ENCODE measurements at regions not wholly inside any gene's neighbourhood (a gene's known extent, or its start where the extent isn't known, plus 50 kb on each side); places are given as distances from the start of the nearest gene placed in this dataset.

DNA sequence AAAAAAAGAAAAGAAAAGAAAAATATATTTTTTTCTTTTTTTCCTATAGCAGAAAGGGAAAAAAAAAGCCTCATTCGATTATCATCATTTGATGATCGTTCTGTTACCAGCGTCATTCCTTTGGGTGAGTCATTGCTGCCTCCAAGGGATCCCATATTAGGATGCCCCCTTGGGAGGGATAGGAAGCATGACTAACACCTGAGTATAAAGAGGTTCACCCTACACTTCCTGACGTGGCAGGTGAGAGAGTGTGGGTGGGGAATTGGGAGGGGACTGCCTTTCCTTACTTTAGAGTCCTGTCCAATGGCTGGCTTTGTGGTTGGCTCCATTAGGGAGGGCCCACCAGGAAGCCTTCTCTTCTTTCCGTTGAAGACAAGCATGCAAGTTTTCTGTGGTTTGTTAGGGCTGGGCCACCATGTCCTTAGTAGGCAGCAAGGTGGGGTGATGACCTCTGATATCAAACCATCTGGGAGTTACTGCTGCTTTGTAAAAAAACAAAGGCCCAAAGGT, 56.1 kb upstream of the FUT8 start:
- H3K27me3 Mint-ChIP-seq: no peaks in the 10 kb centered on the region
- Histone ChIP-seq H3K9me3 (no peaks in the 10 kb centered on the region), H3K36me3 (ENCODE audit: control insufficient read depth in 2 of 2, extremely low read depth in 1 of 2, insufficient read depth in 1 of 2, low read length in 1 of 2) (no peaks in the 10 kb centered on the region), H3K4me1 (ENCODE audit: control insufficient read depth in 1 of 2, extremely low read depth in 1 of 2, insufficient read depth in 2 of 2, low read length in 2 of 2) (peaks cover 7 to 8% of the 10 kb centered on the region in 2 experiments), H3K27ac (ENCODE audit: low read length) (no peak overlapping the region), H3K4me3 (ENCODE audit: control insufficient read depth in 1 of 2, extremely low read depth in 1 of 2, low read length in 1 of 2) (no peak overlapping the region), H3K27me3 (replicated peaks in 1 of 2; ENCODE audit: control insufficient read depth in 2 of 2, extremely low read depth in 1 of 2, insufficient read depth in 2 of 2, low read length in 1 of 2) (no peaks in the 10 kb centered on the region)
- H3K36me3 Mint-ChIP-seq: peaks cover 4% of the 10 kb centered on the region
- ChIA-PET POLR2A (interaction anchor here in 1 of 2 donors (0.6 to 0.7 kb wide), 3 partner anchors 55 to 74 kb away, joined by 3 to 4 read pairs (median 3); no protein-coding TSS in a partner anchor), CTCF (no interaction called here)
- peaks cover 14 to 32% (median 17%) of the 10 kb centered on the region in 3 donors for H3K4me1 Mint-ChIP-seq
- 14% methylated on average over 1 of the region's 5 CpGs for WGBS (ENCODE audit: insufficient coverage)
- H3K27ac Mint-ChIP-seq: peak overlapping the region; percentile 57 to 61
- ATAC-seq (replicated peaks in 1 of 4) (peak in 3 of 4 experiments; percentile 40 to 62 (median 53)), DNase-seq (peak in 2 of 35 experiments; percentile 1 to 4)
- H3K4me3 Mint-ChIP-seq: no peak overlapping the region
- H3K9me3 Mint-ChIP-seq: no peaks in the 10 kb centered on the region

DNA sequence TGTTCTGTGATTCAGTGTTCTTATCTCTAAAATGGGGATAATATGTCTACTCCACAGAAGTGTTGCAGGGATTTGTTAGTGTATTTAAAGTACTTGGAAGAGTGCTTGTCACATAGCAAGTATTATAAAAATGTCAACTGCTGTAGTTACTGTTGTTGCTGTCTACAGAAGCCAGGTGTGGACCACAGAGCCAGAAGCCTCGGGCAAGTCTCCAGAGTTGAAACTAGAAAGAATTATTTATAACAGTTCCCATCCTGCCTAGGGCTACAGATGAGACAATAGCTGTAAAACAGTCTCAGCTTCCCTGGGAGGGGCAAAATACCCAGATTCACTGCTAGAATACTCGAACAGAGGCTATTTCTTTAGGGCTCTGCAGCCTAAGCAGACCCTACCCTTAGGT, 55.4 kb upstream of the FUT8 start:
- CTCF ChIA-PET: no interaction called here
- Mint-ChIP-seq H3K27me3 (no peaks in the 10 kb centered on the region), H3K4me1 (peaks cover 14 to 31% (median 17%) of the 10 kb centered on the region in 3 donors), H3K36me3 (peaks cover 4% of the 10 kb centered on the region), H3K4me3 (no peak overlapping the region), H3K27ac (peak overlapping the region; percentile 57 to 61), H3K9me3 (no peaks in the 10 kb centered on the region)
- POLR2A ChIA-PET: interaction anchor here in 1 of 2 donors (0.6 to 0.7 kb wide), 2 partner anchors 59 to 75 kb away, joined by 3 read pairs; no protein-coding TSS in a partner anchor
- no peaks in the 10 kb centered on the region for H3K36me3 ChIP-seq (ENCODE audit: control insufficient read depth in 2 of 2, extremely low read depth in 1 of 2, insufficient read depth in 1 of 2, low read length in 1 of 2)
- H3K27me3 ChIP-seq (replicated peaks in 1 of 2; ENCODE audit: control insufficient read depth in 2 of 2, extremely low read depth in 1 of 2, insufficient read depth in 2 of 2, low read length in 1 of 2): no peaks in the 10 kb centered on the region
- peaks cover 7 to 8% of the 10 kb centered on the region in 2 experiments for H3K4me1 ChIP-seq (ENCODE audit: control insufficient read depth in 1 of 2, extremely low read depth in 1 of 2, insufficient read depth in 2 of 2, low read length in 2 of 2)
- H3K9me3 ChIP-seq: no peaks in the 10 kb centered on the region
- H3K4me3 ChIP-seq (ENCODE audit: control insufficient read depth in 1 of 2, extremely low read depth in 1 of 2, low read length in 1 of 2): no peak overlapping the region
- no peak for ATAC-seq (replicated peaks in 1 of 4)
- no peak for DNase-seq
- no CpG with 5 or more reads among the region's 2 CpGs for WGBS (ENCODE audit: insufficient coverage)
- H3K27ac ChIP-seq (ENCODE audit: low read length): no peak overlapping the region

DNA sequence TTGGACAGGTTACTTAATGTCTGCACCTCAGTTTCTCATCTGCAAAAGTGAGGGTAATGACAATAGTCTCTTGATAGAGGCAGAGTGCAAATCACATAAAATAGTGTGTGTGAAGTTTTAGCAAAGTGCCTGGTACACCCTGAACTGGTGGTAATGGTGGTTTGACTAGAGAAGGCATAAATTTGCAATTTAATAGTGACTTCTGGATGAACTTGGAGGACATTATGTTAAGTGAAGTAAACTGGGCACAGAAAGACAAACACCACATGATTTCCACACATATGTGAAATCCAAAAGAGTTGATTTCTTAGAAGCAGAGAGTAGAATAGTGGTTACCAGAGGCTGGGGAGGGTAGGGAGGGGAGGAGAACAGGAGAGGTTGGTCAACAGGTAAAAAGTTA, 54.8 kb upstream of the FUT8 start:
- POLR2A ChIA-PET: no interaction called here
- no peaks in the 10 kb centered on the region for H3K9me3 ChIP-seq
- ATAC-seq (replicated peaks in 1 of 4): no peak
- Mint-ChIP-seq H3K27ac (no peak overlapping the region), H3K27me3 (no peaks in the 10 kb centered on the region), H3K36me3 (peaks cover 4% of the 10 kb centered on the region), H3K4me3 (no peak overlapping the region), H3K9me3 (no peaks in the 10 kb centered on the region), H3K4me1 (peaks cover 14 to 31% (median 17%) of the 10 kb centered on the region in 3 donors)
- H3K27ac ChIP-seq (ENCODE audit: low read length): no peak overlapping the region
- H3K36me3 ChIP-seq (ENCODE audit: control insufficient read depth in 2 of 2, extremely low read depth in 1 of 2, insufficient read depth in 1 of 2, low read length in 1 of 2): no peaks in the 10 kb centered on the region
- DNase-seq: no peak
- no peak overlapping the region for H3K4me3 ChIP-seq (ENCODE audit: control insufficient read depth in 1 of 2, extremely low read depth in 1 of 2, low read length in 1 of 2)
- CTCF ChIA-PET: no interaction called here
- H3K27me3 ChIP-seq (replicated peaks in 1 of 2; ENCODE audit: control insufficient read depth in 2 of 2, extremely low read depth in 1 of 2, insufficient read depth in 2 of 2, low read length in 1 of 2): no peaks in the 10 kb centered on the region
- H3K4me1 ChIP-seq (ENCODE audit: control insufficient read depth in 1 of 2, extremely low read depth in 1 of 2, insufficient read depth in 2 of 2, low read length in 2 of 2): peaks cover 7 to 8% of the 10 kb centered on the region in 2 experiments

DNA sequence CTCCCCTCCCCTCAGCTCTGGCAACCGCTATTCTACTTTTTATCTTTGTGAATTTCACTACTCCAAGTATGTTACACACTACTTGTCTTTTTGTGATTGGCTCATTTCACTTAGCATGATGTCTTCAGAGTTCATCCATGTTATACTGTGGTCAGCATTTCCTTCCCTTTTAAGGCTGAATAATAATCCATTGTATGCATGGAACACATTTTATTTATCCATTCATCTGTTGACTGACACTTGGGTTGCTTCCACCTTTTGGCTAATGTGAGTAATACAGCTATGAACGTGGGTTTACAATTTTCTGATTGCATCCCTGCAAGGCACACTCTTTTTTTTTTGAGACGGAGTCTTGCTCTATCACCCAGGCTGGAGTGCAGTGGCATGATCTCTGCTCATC, 53.0 kb upstream of the FUT8 start:
- Histone ChIP-seq H3K27me3 (replicated peaks in 1 of 2; ENCODE audit: control insufficient read depth in 2 of 2, extremely low read depth in 1 of 2, insufficient read depth in 2 of 2, low read length in 1 of 2) (no peaks in the 10 kb centered on the region), H3K4me3 (ENCODE audit: control insufficient read depth in 1 of 2, extremely low read depth in 1 of 2, low read length in 1 of 2) (no peak overlapping the region), H3K4me1 (ENCODE audit: control insufficient read depth in 1 of 2, extremely low read depth in 1 of 2, insufficient read depth in 2 of 2, low read length in 2 of 2) (peaks cover 7 to 8% of the 10 kb centered on the region in 2 experiments), H3K9me3 (no peaks in the 10 kb centered on the region), H3K36me3 (ENCODE audit: control insufficient read depth in 2 of 2, extremely low read depth in 1 of 2, insufficient read depth in 1 of 2, low read length in 1 of 2) (no peaks in the 10 kb centered on the region), H3K27ac (ENCODE audit: low read length) (no peak overlapping the region)
- ChIA-PET POLR2A (no interaction called here), CTCF (interaction anchor here (0.5 to 0.7 kb wide), 2 partner anchors 136 to 187 kb away, joined by 3 to 9 read pairs; no protein-coding TSS in a partner anchor)
- H3K36me3 Mint-ChIP-seq: peaks cover 4% of the 10 kb centered on the region
- WGBS (ENCODE audit: insufficient coverage): 75% methylated on average over 2 of the region's 3 CpGs
- DNase-seq (no peak), ATAC-seq (replicated peaks in 1 of 4) (no peak)
- H3K27me3 Mint-ChIP-seq: no peaks in the 10 kb centered on the region
- no peaks in the 10 kb centered on the region for H3K9me3 Mint-ChIP-seq
- no peak overlapping the region for H3K4me3 Mint-ChIP-seq
- H3K4me1 Mint-ChIP-seq: peaks cover 14 to 27% (median 17%) of the 10 kb centered on the region in 3 donors
- no peak overlapping the region for H3K27ac Mint-ChIP-seq

DNA sequence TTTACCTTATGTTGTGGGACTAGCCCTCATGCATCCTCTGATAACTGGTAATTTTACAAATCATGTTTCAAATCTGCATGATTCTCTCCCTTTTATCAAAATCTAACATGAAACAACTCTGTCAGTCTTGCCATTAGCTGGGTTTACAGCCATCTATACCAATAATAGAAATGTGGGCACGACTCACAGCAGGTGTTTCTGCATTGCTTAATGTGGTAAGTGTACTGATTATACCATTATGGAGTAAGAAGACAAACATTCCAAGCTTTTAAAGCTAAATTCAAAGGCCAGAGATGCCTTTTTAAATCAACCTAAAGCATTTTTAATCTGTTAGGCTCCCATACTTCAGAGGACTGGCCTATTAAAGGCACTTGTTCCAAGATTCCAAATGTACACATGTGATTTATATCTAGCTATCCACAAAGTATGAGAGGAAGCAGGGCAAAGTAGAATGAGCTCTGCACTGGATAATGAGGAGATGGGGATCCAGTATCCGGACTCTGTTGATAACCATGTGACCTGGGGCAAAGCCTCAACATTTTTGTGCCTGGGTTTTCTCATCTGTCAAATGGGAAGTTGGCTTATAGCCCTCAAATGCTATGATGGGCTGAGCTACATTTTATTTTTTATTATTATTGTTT, 52.3 kb upstream of the FUT8 start:
- DNase-seq (no peak), ATAC-seq (replicated peaks in 1 of 4) (no peak)
- Mint-ChIP-seq H3K4me3 (no peak overlapping the region), H3K27me3 (no peaks in the 10 kb centered on the region), H3K27ac (no peak overlapping the region), H3K4me1 (peaks cover 14 to 27% (median 16%) of the 10 kb centered on the region in 3 donors), H3K9me3 (no peaks in the 10 kb centered on the region), H3K36me3 (peaks cover 4% of the 10 kb centered on the region)
- H3K27me3 ChIP-seq (replicated peaks in 1 of 2; ENCODE audit: control insufficient read depth in 2 of 2, extremely low read depth in 1 of 2, insufficient read depth in 2 of 2, low read length in 1 of 2): no peaks in the 10 kb centered on the region
- H3K4me1 ChIP-seq (ENCODE audit: control insufficient read depth in 1 of 2, extremely low read depth in 1 of 2, insufficient read depth in 2 of 2, low read length in 2 of 2): peaks cover 7 to 8% of the 10 kb centered on the region in 2 experiments
- H3K27ac ChIP-seq (ENCODE audit: low read length): no peak overlapping the region
- 92% methylated on average over 1 of the region's 2 CpGs for WGBS (ENCODE audit: insufficient coverage)
- ChIA-PET POLR2A (interaction anchor here in 1 of 2 donors (0.8 kb wide), 1 partner anchor 24 kb away, joined by 7 read pairs; no protein-coding TSS in a partner anchor), CTCF (interaction anchor here in 1 of 2 donors (0.5 kb wide), 1 partner anchor 136 kb away, joined by 9 read pairs; no protein-coding TSS in a partner anchor)
- H3K36me3 ChIP-seq (ENCODE audit: control insufficient read depth in 2 of 2, extremely low read depth in 1 of 2, insufficient read depth in 1 of 2, low read length in 1 of 2): no peaks in the 10 kb centered on the region
- H3K9me3 ChIP-seq: no peaks in the 10 kb centered on the region
- no peak overlapping the region for H3K4me3 ChIP-seq (ENCODE audit: control insufficient read depth in 1 of 2, extremely low read depth in 1 of 2, low read length in 1 of 2)

DNA sequence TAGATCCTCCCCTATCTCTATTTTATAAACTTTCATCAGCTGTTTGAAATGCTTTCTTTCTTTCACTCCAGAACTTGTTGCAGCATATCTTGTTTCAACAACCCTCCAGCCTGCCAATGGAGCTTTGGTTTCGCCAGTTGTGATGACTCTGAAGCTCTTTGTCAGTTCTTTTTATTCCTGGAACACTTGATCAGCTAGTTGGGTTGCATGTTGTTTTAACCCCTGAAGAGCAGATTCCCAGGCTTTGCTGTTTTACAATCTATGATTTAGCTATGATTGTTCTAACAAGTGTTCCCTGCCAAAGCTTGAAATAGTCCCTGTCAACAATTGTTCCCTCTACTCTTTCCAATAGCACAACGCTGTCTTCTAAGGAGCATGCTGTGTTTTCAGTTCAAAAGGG, 50.6 kb upstream of the FUT8 start:
- Histone ChIP-seq H3K27ac (ENCODE audit: low read length) (no peak overlapping the region), H3K4me3 (ENCODE audit: control insufficient read depth in 1 of 2, extremely low read depth in 1 of 2, low read length in 1 of 2) (no peak overlapping the region), H3K4me1 (ENCODE audit: control insufficient read depth in 1 of 2, extremely low read depth in 1 of 2, insufficient read depth in 2 of 2, low read length in 2 of 2) (peaks cover 0 to 2% of the 10 kb centered on the region in 2 experiments), H3K36me3 (ENCODE audit: control insufficient read depth in 2 of 2, extremely low read depth in 1 of 2, insufficient read depth in 1 of 2, low read length in 1 of 2) (no peaks in the 10 kb centered on the region), H3K27me3 (replicated peaks in 1 of 2; ENCODE audit: control insufficient read depth in 2 of 2, extremely low read depth in 1 of 2, insufficient read depth in 2 of 2, low read length in 1 of 2) (no peaks in the 10 kb centered on the region), H3K9me3 (no peaks in the 10 kb centered on the region)
- no peak for DNase-seq
- WGBS (ENCODE audit: insufficient coverage): 88% methylated on average over 1 of the region's 2 CpGs
- ChIA-PET CTCF (no interaction called here), POLR2A (no interaction called here)
- peaks cover 4% of the 10 kb centered on the region for H3K36me3 Mint-ChIP-seq
- H3K9me3 Mint-ChIP-seq: no peaks in the 10 kb centered on the region
- no peaks in the 10 kb centered on the region for H3K27me3 Mint-ChIP-seq
- H3K4me3 Mint-ChIP-seq: no peak overlapping the region
- ATAC-seq (replicated peaks in 1 of 4): no peak
- H3K27ac Mint-ChIP-seq: no peak overlapping the region
- peaks cover 3 to 12% (median 3%) of the 10 kb centered on the region in 3 donors for H3K4me1 Mint-ChIP-seq
